ENCODE measurements at regions not wholly inside any gene's neighbourhood (a gene's known extent, or its start where the extent isn't known, plus 50 kb on each side); places are given as distances from the start of the nearest gene placed in this dataset.

GRCh38 chr15:57865294-57865693 lies 158.8 kb downstream of the POLR2M start:
- Mint-ChIP-seq H3K27ac (no peak overlapping the region), H3K9me3 (ENCODE audit: low read depth) (peaks cover 7% of the 10 kb centered on the region), H3K36me3 (ENCODE audit: insufficient read depth) (no peaks in the 10 kb centered on the region), H3K4me1 (ENCODE audit: low read depth) (peaks cover 1% of the 10 kb centered on the region), H3K4me3 (ENCODE audit: low read depth) (no peak overlapping the region), H3K27me3 (peaks cover 25% of the 10 kb centered on the region)
- TF ChIP-seq, protein P1, sequence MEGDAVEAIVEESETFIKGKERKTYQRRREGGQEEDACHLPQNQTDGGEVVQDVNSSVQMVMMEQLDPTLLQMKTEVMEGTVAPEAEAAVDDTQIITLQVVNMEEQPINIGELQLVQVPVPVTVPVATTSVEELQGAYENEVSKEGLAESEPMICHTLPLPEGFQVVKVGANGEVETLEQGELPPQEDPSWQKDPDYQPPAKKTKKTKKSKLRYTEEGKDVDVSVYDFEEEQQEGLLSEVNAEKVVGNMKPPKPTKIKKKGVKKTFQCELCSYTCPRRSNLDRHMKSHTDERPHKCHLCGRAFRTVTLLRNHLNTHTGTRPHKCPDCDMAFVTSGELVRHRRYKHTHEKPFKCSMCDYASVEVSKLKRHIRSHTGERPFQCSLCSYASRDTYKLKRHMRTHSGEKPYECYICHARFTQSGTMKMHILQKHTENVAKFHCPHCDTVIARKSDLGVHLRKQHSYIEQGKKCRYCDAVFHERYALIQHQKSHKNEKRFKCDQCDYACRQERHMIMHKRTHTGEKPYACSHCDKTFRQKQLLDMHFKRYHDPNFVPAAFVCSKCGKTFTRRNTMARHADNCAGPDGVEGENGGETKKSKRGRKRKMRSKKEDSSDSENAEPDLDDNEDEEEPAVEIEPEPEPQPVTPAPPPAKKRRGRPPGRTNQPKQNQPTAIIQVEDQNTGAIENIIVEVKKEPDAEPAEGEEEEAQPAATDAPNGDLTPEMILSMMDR (IDR thresholded peaks at IDR 0.05; ENCODE audit: unreplicated experiment) = peak; percentile 45
- no peak for DNase-seq (ENCODE audit: low spot score, unreplicated experiment)

- Mint-ChIP-seq H3K36me3 (ENCODE audit: insufficient read depth) (no peaks in the 10 kb centered on the region), H3K9me3 (ENCODE audit: low read depth) (peaks cover 7% of the 10 kb centered on the region), H3K27ac (no peak overlapping the region), H3K27me3 (peaks cover 19% of the 10 kb centered on the region), H3K4me1 (ENCODE audit: low read depth) (peaks cover 5% of the 10 kb centered on the region), H3K4me3 (ENCODE audit: low read depth) (no peak overlapping the region)
- TF ChIP-seq, protein P1 (IDR thresholded peaks at IDR 0.05; ENCODE audit: unreplicated experiment) = peak; percentile 69
- peak; percentile 29 for DNase-seq (ENCODE audit: low spot score, unreplicated experiment)
These were observed 159.7 kb downstream of the POLR2M start for GRCh38 chr15:57866149-57866736.

- Mint-ChIP-seq H3K9me3 (ENCODE audit: low read depth) (peaks cover 7% of the 10 kb centered on the region), H3K4me3 (ENCODE audit: low read depth) (no peak overlapping the region), H3K27ac (no peak overlapping the region), H3K4me1 (ENCODE audit: low read depth) (peaks cover 5% of the 10 kb centered on the region), H3K36me3 (ENCODE audit: insufficient read depth) (no peaks in the 10 kb centered on the region), H3K27me3 (peaks cover 20% of the 10 kb centered on the region)
- no peak for DNase-seq (ENCODE audit: low spot score, unreplicated experiment)
- TF ChIP-seq, protein P1 (IDR thresholded peaks at IDR 0.05; ENCODE audit: unreplicated experiment) = no peak
These were observed 161.7 kb downstream of the POLR2M start for GRCh38 chr15:57867970-57868798.

- no peaks in the 10 kb centered on the region for H3K36me3 Mint-ChIP-seq (ENCODE audit: insufficient read depth)
- TF ChIP-seq, protein P1 (IDR thresholded peaks at IDR 0.05; ENCODE audit: unreplicated experiment) = no peak
These were observed 164.2 kb downstream of the POLR2M start for GRCh38 chr15:57870667-57871066.

GRCh38 chr15:57872281-57873030 lies 165.9 kb downstream of the POLR2M start:
- H3K27me3 Mint-ChIP-seq = peaks cover 12% of the 10 kb centered on the region
- no peaks in the 10 kb centered on the region for H3K36me3 Mint-ChIP-seq (ENCODE audit: insufficient read depth)
- DNase-seq (ENCODE audit: low spot score, unreplicated experiment) = no peak
- TF ChIP-seq, protein P1 (IDR thresholded peaks at IDR 0.05; ENCODE audit: unreplicated experiment) = no peak
- no peak overlapping the region for H3K4me3 Mint-ChIP-seq (ENCODE audit: low read depth)
- H3K27ac Mint-ChIP-seq = no peak overlapping the region
- H3K9me3 Mint-ChIP-seq (ENCODE audit: low read depth) = peaks cover 20% of the 10 kb centered on the region
- peaks cover 5% of the 10 kb centered on the region for H3K4me1 Mint-ChIP-seq (ENCODE audit: low read depth)

More at GRCh38 chr15:57870667-57871066, 164.2 kb downstream of the POLR2M start:
- no peak for DNase-seq (ENCODE audit: low spot score, unreplicated experiment)
- H3K4me3 Mint-ChIP-seq (ENCODE audit: low read depth) = no peak overlapping the region
- peaks cover 16% of the 10 kb centered on the region for H3K9me3 Mint-ChIP-seq (ENCODE audit: low read depth)
- H3K4me1 Mint-ChIP-seq (ENCODE audit: low read depth) = peaks cover 5% of the 10 kb centered on the region
- peaks cover 16% of the 10 kb centered on the region for H3K27me3 Mint-ChIP-seq
- H3K27ac Mint-ChIP-seq = no peak overlapping the region

Measured in progenitor cell of endocrine pancreas (in vitro differentiated cells).